ENCODE measurements at regions not wholly inside any gene's neighbourhood (a gene's known extent, or its start where the extent isn't known, plus 50 kb on each side); places are given as distances from the start of the nearest gene placed in this dataset.

DNA sequence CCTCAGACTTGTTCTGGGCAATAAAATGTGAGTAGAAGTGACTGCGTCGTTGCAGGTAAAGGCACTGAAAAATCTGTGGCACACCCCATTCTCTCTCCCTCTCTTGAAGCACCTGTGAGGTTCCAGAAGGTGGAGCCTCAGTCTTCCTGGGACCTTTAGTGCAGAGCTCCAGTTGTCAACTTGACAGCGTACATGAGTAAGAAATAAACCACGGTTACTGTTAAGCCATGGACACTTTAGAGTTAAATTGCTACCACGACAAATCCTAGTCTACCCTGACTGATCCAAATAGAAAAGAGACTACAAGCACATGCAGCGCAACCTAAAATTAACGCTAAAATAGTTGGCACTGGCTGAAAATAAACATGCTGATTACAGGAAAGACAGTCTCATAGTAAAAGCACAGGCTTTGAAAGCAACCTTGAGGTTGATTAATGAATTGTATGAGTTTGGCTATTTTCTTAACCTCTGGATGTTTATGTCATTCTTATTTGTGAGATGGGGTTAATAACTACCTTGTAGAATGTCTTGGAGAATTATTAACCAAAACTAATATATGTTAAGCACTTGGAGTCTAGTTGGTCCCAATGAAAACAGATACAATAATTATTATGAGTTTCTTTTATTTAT, 93.0 kb upstream of the PLPPR4 start:
- Histone ChIP-seq H3K27me3 (ENCODE audit: insufficient read depth in 3 of 3, low read length in 2 of 3) (no peaks in the 10 kb centered on the region), H3K36me3 (ENCODE audit: insufficient read depth in 1 of 2, low read depth in 1 of 2) (no peaks in the 10 kb centered on the region), H3K27ac (no peak overlapping the region), H3K9me3 (no peaks in the 10 kb centered on the region), H3K4me3 (no peak overlapping the region), H3K4me1 (no peaks in the 10 kb centered on the region)
- ATAC-seq = peak in 1 of 4 donors; percentile 23
- intact Hi-C loops (cut with DNase I) = no loop called here
- DNase-seq = no peak
- 50 to 57% (median 54%) methylated on average over 7 of the region's 7 CpGs for WGBS, 3 donors
- TF ChIP-seq, protein P1, sequence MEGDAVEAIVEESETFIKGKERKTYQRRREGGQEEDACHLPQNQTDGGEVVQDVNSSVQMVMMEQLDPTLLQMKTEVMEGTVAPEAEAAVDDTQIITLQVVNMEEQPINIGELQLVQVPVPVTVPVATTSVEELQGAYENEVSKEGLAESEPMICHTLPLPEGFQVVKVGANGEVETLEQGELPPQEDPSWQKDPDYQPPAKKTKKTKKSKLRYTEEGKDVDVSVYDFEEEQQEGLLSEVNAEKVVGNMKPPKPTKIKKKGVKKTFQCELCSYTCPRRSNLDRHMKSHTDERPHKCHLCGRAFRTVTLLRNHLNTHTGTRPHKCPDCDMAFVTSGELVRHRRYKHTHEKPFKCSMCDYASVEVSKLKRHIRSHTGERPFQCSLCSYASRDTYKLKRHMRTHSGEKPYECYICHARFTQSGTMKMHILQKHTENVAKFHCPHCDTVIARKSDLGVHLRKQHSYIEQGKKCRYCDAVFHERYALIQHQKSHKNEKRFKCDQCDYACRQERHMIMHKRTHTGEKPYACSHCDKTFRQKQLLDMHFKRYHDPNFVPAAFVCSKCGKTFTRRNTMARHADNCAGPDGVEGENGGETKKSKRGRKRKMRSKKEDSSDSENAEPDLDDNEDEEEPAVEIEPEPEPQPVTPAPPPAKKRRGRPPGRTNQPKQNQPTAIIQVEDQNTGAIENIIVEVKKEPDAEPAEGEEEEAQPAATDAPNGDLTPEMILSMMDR (IDR thresholded peaks at IDR 0.05) = no peak

DNA sequence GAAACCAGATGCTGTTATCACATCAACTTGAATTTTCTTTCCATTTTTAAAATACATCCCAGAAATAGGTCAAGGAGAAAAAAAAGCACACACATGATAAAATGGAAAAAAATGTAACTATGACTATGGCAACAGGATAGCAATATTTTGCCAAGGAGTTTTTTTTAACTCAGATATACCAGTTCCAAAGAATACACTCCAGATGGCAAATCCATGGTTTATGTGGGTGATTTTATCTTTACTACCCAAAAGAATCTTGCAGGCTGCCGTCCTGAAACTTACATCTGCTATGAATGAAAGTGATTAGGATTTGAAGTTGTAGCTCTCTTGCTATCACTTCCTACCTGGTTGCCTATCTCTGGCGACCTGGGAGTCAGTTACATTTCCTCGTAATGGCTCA, 91.0 kb upstream of the PLPPR4 start:
- 72 to 77% (median 77%) methylated on average over 3 of the region's 3 CpGs for WGBS, 3 donors
- H3K4me3 ChIP-seq = no peak overlapping the region
- TF ChIP-seq, protein P1 (IDR thresholded peaks at IDR 0.05) = no peak
- intact Hi-C loops (cut with DNase I) = no loop called here
- no peaks in the 10 kb centered on the region for H3K36me3 ChIP-seq (ENCODE audit: insufficient read depth in 1 of 2, low read depth in 1 of 2)
- no peak overlapping the region for H3K27ac ChIP-seq
- ATAC-seq (no peak), DNase-seq (no peak)
- no peaks in the 10 kb centered on the region for H3K4me1 ChIP-seq
- no peaks in the 10 kb centered on the region for H3K27me3 ChIP-seq (ENCODE audit: insufficient read depth in 3 of 3, low read length in 2 of 3)
- no peaks in the 10 kb centered on the region for H3K9me3 ChIP-seq

DNA sequence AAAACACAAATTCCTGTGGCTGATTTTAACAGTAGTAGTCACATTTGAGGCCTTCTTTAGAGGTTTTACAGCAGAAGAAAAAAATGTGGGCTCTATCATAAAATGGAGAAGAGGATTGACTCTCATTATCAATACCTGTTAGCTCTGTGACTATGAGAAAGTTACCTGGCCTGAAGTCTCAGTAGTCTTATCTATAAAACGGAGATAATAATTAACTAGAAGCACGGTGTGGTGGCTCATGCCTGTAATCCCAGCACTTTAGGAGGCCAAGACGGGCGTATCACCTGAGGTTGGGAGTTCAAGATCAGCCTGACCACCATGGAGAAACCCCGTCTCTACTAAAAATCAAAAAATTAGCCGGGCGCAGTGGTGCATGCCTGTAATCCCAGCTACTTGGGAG, 90.4 kb upstream of the PLPPR4 start:
- Histone ChIP-seq H3K9me3 (no peaks in the 10 kb centered on the region), H3K4me3 (no peak overlapping the region), H3K27me3 (ENCODE audit: insufficient read depth in 3 of 3, low read length in 2 of 3) (no peaks in the 10 kb centered on the region), H3K27ac (no peak overlapping the region), H3K36me3 (ENCODE audit: insufficient read depth in 1 of 2, low read depth in 1 of 2) (no peaks in the 10 kb centered on the region), H3K4me1 (no peaks in the 10 kb centered on the region)
- no peak for DNase-seq
- WGBS, 3 donors = 95 to 99% (median 96%) methylated on average over 7 of the region's 7 CpGs
- intact Hi-C loops (cut with DNase I) = no loop called here
- TF ChIP-seq, protein P1 (IDR thresholded peaks at IDR 0.05) = no peak
- ATAC-seq = no peak

DNA sequence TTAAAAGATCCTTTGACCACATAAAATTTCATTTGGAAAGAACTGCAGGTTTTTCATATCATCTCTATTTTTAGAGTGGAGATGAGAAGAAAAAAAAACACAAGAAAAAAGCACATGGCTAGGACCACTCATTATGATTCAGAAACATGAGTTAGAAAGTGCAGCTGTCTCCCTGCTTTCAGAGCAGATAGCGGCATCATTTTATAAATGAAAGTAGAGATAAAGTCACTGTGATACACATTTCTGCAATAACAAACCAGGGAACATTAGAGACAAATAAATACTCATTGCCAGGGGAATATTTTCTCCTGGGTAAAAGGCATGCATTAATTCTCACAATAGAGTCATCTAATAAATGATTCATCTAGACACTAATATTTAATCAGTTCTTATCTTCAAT, 87.5 kb upstream of the PLPPR4 start:
- intact Hi-C loops (cut with DNase I) = no loop called here

More for the DNA sequence above, 87.5 kb upstream of the PLPPR4 start:
- Histone ChIP-seq H3K27me3 (ENCODE audit: insufficient read depth in 3 of 3, low read length in 2 of 3) (no peaks in the 10 kb centered on the region), H3K36me3 (ENCODE audit: insufficient read depth in 1 of 2, low read depth in 1 of 2) (no peaks in the 10 kb centered on the region), H3K9me3 (no peaks in the 10 kb centered on the region), H3K4me1 (no peaks in the 10 kb centered on the region), H3K4me3 (no peak overlapping the region), H3K27ac (no peak overlapping the region)
- no peak for ATAC-seq
- 42 to 45% (median 45%) methylated on average over 1 of the region's 1 CpG for WGBS, 3 donors
- TF ChIP-seq, protein P1 (IDR thresholded peaks at IDR 0.05) = no peak
- DNase-seq = no peak
